ENCODE measurements at regions not wholly inside any gene's neighbourhood (a gene's known extent, or its start where the extent isn't known, plus 50 kb on each side); places are given as distances from the start of the nearest gene placed in this dataset.

DNA sequence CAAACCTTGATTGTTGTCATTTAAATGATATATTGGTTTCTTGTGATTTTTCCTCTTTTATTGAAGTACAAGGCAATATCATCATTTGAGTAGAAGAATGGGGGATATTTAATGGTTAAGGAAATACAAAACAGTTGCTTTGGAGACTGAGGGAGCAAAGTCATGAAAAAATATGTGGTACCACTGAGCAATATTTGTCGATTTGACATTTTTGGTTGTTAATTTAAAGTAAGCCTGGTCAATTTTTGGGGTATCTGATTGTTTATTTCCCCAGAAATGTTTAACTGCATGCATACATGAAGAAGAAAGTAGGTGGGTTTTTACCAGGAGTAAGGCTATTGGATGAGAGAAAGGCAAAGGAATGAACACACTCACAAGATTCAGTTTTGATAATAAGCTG lies 556.2 kb downstream of the TRAM1L1 start:
- no peak overlapping the region for H3K4me3 ChIP-seq
- DNase-seq (ENCODE audit: low spot score in 2 of 2) = no peak
- TF ChIP-seq EP300 (IDR thresholded peaks at IDR 0.05) (no peak), POLR2AphosphoS5 (IDR thresholded peaks at IDR 0.05) (no peak), POLR2A (IDR thresholded peaks at IDR 0.05) (no peak)
- no peak overlapping the region for H3K27ac ChIP-seq
- no peaks in the 10 kb centered on the region for H3K9me3 ChIP-seq
- H3K27me3 ChIP-seq = no peaks in the 10 kb centered on the region
- 79% methylated on average over 1 of the region's 1 CpG for WGBS
- H3K4me1 ChIP-seq = no peaks in the 10 kb centered on the region
- no peaks in the 10 kb centered on the region for H3K36me3 ChIP-seq

DNA sequence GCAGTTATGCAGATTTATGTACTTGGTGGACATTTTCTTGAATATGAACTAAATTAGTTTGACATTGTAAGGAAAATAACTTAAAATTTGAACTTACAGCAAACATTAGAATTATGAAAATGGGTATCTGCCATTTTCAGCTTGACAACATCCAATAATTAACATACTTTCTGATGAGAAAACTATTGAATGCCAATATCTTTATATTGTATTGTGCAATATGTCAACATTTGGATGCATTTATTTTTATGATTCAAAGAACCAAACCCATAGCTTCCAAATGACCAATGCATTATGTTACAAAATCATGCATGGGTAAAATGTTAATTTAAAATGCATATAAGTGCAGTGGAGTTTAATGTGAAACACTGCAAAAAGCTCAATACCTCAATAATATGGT lies 562.5 kb downstream of the TRAM1L1 start:
- H3K36me3 ChIP-seq = no peaks in the 10 kb centered on the region
- H3K27ac ChIP-seq = no peak overlapping the region
- no peak overlapping the region for H3K4me3 ChIP-seq
- no peak for DNase-seq (ENCODE audit: low spot score in 2 of 2)
- H3K4me1 ChIP-seq = no peaks in the 10 kb centered on the region
- no peaks in the 10 kb centered on the region for H3K9me3 ChIP-seq
- TF ChIP-seq, protein P1, sequence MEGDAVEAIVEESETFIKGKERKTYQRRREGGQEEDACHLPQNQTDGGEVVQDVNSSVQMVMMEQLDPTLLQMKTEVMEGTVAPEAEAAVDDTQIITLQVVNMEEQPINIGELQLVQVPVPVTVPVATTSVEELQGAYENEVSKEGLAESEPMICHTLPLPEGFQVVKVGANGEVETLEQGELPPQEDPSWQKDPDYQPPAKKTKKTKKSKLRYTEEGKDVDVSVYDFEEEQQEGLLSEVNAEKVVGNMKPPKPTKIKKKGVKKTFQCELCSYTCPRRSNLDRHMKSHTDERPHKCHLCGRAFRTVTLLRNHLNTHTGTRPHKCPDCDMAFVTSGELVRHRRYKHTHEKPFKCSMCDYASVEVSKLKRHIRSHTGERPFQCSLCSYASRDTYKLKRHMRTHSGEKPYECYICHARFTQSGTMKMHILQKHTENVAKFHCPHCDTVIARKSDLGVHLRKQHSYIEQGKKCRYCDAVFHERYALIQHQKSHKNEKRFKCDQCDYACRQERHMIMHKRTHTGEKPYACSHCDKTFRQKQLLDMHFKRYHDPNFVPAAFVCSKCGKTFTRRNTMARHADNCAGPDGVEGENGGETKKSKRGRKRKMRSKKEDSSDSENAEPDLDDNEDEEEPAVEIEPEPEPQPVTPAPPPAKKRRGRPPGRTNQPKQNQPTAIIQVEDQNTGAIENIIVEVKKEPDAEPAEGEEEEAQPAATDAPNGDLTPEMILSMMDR (IDR thresholded peaks at IDR 0.05) = no peak
- no peak for TF ChIP-seq POLR2AphosphoS5 (IDR thresholded peaks at IDR 0.05)
- TF ChIP-seq POLR2A (IDR thresholded peaks at IDR 0.05) = no peak
- TF ChIP-seq EP300 (IDR thresholded peaks at IDR 0.05) = no peak
- no peaks in the 10 kb centered on the region for H3K27me3 ChIP-seq

DNA sequence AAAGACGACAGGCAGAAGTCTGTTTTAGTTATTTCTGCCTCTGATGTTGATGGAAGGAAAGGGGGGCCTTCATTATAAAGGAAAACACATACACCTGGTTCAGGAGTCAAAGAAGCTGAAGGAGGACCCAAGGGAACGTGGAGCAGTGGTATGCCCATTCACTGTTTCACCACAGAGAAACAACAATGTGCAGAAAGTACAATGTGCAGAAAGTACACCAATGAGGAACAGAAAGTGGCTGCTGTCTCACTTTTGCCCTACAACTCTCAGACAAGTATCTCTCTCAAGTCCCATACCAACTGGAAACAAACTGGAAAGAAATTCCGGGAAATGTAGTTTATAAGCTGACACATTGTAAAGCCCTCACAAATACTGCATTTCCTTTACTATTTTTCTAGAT lies 564.5 kb downstream of the TRAM1L1 start:
- no peak overlapping the region for H3K27ac ChIP-seq
- WGBS = 75% methylated on average over 3 of the region's 3 CpGs

DNA sequence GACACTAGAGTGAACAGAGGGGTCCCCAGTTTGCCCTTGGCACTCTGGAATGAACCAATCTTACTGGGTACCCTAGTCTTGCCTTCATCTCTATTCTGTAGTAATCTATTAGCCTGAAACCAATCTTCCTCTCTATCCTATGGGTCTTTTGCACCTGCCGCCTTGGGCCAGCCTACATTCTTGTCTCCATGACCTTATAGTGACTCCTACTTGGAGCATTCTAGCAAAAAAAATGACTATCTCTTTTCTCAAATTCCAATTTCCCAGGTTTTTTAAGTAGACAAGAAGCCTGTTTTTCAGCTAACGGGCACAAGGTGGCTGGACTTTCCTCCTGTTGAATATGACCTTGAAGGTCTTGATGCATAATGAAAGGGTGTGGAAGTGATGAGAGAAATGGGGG lies 568.7 kb downstream of the TRAM1L1 start:
- Histone ChIP-seq H3K4me3 (no peak overlapping the region), H3K27me3 (no peaks in the 10 kb centered on the region), H3K9me3 (no peaks in the 10 kb centered on the region), H3K36me3 (no peaks in the 10 kb centered on the region), H3K27ac (no peak overlapping the region), H3K4me1 (no peaks in the 10 kb centered on the region)
- TF ChIP-seq POLR2A (IDR thresholded peaks at IDR 0.05) = no peak
- TF ChIP-seq EP300 (IDR thresholded peaks at IDR 0.05) = no peak
- TF ChIP-seq, protein P1 (IDR thresholded peaks at IDR 0.05) = no peak
- TF ChIP-seq POLR2AphosphoS5 (IDR thresholded peaks at IDR 0.05) = no peak
- DNase-seq (ENCODE audit: low spot score in 2 of 2) = no peak
- WGBS = 78% methylated on average over 2 of the region's 2 CpGs

More for the DNA sequence above, 564.5 kb downstream of the TRAM1L1 start:
- no peaks in the 10 kb centered on the region for H3K4me1 ChIP-seq
- H3K27me3 ChIP-seq = no peaks in the 10 kb centered on the region
- H3K9me3 ChIP-seq = no peaks in the 10 kb centered on the region
- TF ChIP-seq POLR2A (IDR thresholded peaks at IDR 0.05) (no peak), EP300 (IDR thresholded peaks at IDR 0.05) (no peak), POLR2AphosphoS5 (IDR thresholded peaks at IDR 0.05) (no peak)
- TF ChIP-seq, protein P1 (IDR thresholded peaks at IDR 0.05) = no peak
- DNase-seq (ENCODE audit: low spot score in 2 of 2) = no peak
- no peak overlapping the region for H3K4me3 ChIP-seq
- H3K36me3 ChIP-seq = no peaks in the 10 kb centered on the region

DNA sequence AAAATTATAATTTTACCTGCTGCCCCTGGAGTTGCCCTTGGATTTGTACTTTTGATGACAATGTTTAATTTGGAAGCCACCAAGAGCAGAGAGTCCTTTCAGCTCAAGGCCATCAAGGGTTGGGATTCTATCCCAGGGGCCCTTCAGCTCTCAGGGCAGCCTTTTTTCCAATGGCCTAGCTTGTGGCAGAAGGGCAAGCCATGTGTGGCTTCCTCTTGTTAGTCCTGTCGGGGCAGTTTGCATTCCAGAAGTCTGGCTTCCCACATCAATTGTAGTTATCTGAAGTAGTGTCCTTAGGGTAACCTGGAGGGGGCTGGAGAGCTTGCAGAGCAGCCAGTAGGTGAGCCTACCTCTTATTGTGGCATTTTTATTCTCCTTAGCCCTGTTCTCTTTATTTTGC lies 569.4 kb downstream of the TRAM1L1 start:
- H3K27me3 ChIP-seq = no peaks in the 10 kb centered on the region
- H3K9me3 ChIP-seq = no peaks in the 10 kb centered on the region
- WGBS = 60% methylated on average over 1 of the region's 1 CpG
- TF ChIP-seq POLR2A (IDR thresholded peaks at IDR 0.05) (no peak), POLR2AphosphoS5 (IDR thresholded peaks at IDR 0.05) (no peak), EP300 (IDR thresholded peaks at IDR 0.05) (no peak)
- TF ChIP-seq, protein P1 (IDR thresholded peaks at IDR 0.05) = no peak
- no peaks in the 10 kb centered on the region for H3K36me3 ChIP-seq
- H3K4me3 ChIP-seq = no peak overlapping the region
- H3K4me1 ChIP-seq = no peaks in the 10 kb centered on the region
- DNase-seq (ENCODE audit: low spot score in 2 of 2) = no peak
- no peak overlapping the region for H3K27ac ChIP-seq

DNA sequence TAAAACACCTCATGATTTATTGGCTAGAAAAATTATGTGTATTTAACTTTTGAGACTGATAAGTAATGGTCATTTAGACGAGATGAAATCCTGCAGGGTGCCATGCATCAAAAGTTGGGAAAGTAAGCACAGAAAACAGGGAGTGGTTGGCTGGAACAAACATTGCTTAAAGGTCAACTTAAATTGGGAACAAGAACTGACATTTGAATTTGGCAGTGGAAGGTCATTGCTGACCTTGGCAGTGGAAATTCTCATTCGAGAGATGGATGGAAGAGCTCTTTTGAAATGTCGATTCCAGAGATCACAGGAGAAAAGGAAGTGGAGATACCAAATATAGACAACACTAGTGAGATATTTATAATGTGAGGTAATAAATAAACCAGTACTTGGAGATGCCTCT lies 572.8 kb downstream of the TRAM1L1 start:
- no peak for TF ChIP-seq EP300 (IDR thresholded peaks at IDR 0.05)
- TF ChIP-seq, protein P1 (IDR thresholded peaks at IDR 0.05) = no peak
- TF ChIP-seq POLR2A (IDR thresholded peaks at IDR 0.05) = no peak
- no peak for TF ChIP-seq POLR2AphosphoS5 (IDR thresholded peaks at IDR 0.05)
- Histone ChIP-seq H3K36me3 (no peaks in the 10 kb centered on the region), H3K9me3 (no peaks in the 10 kb centered on the region), H3K4me3 (no peak overlapping the region), H3K4me1 (no peaks in the 10 kb centered on the region), H3K27me3 (no peaks in the 10 kb centered on the region), H3K27ac (no peak overlapping the region)
- WGBS = 59% methylated on average over 3 of the region's 3 CpGs
- DNase-seq (ENCODE audit: low spot score in 2 of 2) = no peak

All from suprapubic skin (tissue), 4 donors.